ENCODE measurements at regions not wholly inside any gene's neighbourhood (a gene's known extent, or its start where the extent isn't known, plus 50 kb on each side); places are given as distances from the start of the nearest gene placed in this dataset.

DNA sequence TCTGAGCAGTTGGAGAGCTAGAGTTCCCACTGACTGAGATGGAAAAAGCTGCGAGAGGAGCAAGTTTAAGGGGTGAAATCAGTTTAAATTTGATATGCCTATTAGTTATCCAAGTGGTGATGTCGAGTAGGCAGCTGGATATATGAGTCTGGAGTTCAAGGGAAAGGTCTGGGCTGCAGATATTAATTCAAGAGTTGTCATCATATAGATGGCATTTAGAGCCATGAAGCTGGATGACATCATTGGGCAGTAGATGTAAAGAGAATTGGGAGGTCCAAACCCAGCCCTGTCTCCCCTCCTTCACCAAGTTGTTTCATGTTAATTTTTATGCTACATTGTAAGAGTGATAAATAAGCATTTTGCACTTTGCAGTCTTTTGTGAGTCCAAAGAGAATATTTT lies 898.1 kb downstream of the GALC start:
- Histone ChIP-seq H3F3A (replicated peaks; ENCODE audit: low read depth) (no peaks in the 10 kb centered on the region), H4K20me1 (replicated peaks; ENCODE audit: insufficient read depth) (no peaks in the 10 kb centered on the region), H3K27ac (ENCODE audit: low read depth) (no peak overlapping the region), H3K4me1 (ENCODE audit: insufficient read depth) (no peaks in the 10 kb centered on the region; the same call in 1 of the 2 replicates), H3K36me3 (ENCODE audit: insufficient read depth) (no peaks in the 10 kb centered on the region), H2AFZ (no peak overlapping the region), H3K4me3 (no peak overlapping the region), H3K9me2 (ENCODE audit: insufficient read depth) (no peaks in the 10 kb centered on the region), H3K79me2 (replicated peaks; ENCODE audit: insufficient read depth) (no peaks in the 10 kb centered on the region), H3K4me2 (no peak overlapping the region), H3K27me3 (ENCODE audit: insufficient read depth) (no peaks in the 10 kb centered on the region)
- Mint-ChIP-seq H3K9me3 (no peaks in the 10 kb centered on the region), H3K36me3 (ENCODE audit: low read depth) (no peaks in the 10 kb centered on the region), H3K27ac (no peak overlapping the region), H3K27me3 (ENCODE audit: insufficient read depth, low read depth, poor library complexity) (no peaks in the 10 kb centered on the region), H3K4me1 (0 out of 3 replicates have a peak, but pooled peaks cover 2% of the 10 kb centered on the region), H3K4me3 (no peak overlapping the region)
- ATAC-seq: no peak
- DNase-seq (ENCODE audit: low spot score): no peak
- TF ChIP-seq POLR2AphosphoS5 (IDR thresholded peaks at IDR 0.05; ENCODE audit: low read depth) (no peak), ZNF331 (CRISPR knock-in tag; IDR thresholded peaks at IDR 0.05; ENCODE audit: low read depth) (no peak), STAT1 (IDR thresholded peaks at IDR 0.05; ENCODE audit: unreplicated experiment) (no peak), EZH2 (IDR thresholded peaks at IDR 0.05; ENCODE audit: low read depth, unreplicated experiment) (no peak), NANOG (IDR thresholded peaks at IDR 0.05; ENCODE audit: borderline replicate concordance) (no peak), JUNB (IDR thresholded peaks at IDR 0.05; ENCODE audit: unreplicated experiment) (no peak), CREB1 (CRISPR knock-in tag; IDR thresholded peaks at IDR 0.05; ENCODE audit: low read depth) (no peak), ZNF114 (CRISPR knock-in tag; IDR thresholded peaks at IDR 0.05) (no peak), EZH2phosphoT487 (IDR thresholded peaks at IDR 0.05; ENCODE audit: unreplicated experiment) (no peak)
- TF ChIP-seq, protein P1, sequence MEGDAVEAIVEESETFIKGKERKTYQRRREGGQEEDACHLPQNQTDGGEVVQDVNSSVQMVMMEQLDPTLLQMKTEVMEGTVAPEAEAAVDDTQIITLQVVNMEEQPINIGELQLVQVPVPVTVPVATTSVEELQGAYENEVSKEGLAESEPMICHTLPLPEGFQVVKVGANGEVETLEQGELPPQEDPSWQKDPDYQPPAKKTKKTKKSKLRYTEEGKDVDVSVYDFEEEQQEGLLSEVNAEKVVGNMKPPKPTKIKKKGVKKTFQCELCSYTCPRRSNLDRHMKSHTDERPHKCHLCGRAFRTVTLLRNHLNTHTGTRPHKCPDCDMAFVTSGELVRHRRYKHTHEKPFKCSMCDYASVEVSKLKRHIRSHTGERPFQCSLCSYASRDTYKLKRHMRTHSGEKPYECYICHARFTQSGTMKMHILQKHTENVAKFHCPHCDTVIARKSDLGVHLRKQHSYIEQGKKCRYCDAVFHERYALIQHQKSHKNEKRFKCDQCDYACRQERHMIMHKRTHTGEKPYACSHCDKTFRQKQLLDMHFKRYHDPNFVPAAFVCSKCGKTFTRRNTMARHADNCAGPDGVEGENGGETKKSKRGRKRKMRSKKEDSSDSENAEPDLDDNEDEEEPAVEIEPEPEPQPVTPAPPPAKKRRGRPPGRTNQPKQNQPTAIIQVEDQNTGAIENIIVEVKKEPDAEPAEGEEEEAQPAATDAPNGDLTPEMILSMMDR (conservative IDR thresholded peaks at IDR 0.05; ENCODE audit: low read depth in 2 of 2): no peak
- TF ChIP-seq, protein P2, sequence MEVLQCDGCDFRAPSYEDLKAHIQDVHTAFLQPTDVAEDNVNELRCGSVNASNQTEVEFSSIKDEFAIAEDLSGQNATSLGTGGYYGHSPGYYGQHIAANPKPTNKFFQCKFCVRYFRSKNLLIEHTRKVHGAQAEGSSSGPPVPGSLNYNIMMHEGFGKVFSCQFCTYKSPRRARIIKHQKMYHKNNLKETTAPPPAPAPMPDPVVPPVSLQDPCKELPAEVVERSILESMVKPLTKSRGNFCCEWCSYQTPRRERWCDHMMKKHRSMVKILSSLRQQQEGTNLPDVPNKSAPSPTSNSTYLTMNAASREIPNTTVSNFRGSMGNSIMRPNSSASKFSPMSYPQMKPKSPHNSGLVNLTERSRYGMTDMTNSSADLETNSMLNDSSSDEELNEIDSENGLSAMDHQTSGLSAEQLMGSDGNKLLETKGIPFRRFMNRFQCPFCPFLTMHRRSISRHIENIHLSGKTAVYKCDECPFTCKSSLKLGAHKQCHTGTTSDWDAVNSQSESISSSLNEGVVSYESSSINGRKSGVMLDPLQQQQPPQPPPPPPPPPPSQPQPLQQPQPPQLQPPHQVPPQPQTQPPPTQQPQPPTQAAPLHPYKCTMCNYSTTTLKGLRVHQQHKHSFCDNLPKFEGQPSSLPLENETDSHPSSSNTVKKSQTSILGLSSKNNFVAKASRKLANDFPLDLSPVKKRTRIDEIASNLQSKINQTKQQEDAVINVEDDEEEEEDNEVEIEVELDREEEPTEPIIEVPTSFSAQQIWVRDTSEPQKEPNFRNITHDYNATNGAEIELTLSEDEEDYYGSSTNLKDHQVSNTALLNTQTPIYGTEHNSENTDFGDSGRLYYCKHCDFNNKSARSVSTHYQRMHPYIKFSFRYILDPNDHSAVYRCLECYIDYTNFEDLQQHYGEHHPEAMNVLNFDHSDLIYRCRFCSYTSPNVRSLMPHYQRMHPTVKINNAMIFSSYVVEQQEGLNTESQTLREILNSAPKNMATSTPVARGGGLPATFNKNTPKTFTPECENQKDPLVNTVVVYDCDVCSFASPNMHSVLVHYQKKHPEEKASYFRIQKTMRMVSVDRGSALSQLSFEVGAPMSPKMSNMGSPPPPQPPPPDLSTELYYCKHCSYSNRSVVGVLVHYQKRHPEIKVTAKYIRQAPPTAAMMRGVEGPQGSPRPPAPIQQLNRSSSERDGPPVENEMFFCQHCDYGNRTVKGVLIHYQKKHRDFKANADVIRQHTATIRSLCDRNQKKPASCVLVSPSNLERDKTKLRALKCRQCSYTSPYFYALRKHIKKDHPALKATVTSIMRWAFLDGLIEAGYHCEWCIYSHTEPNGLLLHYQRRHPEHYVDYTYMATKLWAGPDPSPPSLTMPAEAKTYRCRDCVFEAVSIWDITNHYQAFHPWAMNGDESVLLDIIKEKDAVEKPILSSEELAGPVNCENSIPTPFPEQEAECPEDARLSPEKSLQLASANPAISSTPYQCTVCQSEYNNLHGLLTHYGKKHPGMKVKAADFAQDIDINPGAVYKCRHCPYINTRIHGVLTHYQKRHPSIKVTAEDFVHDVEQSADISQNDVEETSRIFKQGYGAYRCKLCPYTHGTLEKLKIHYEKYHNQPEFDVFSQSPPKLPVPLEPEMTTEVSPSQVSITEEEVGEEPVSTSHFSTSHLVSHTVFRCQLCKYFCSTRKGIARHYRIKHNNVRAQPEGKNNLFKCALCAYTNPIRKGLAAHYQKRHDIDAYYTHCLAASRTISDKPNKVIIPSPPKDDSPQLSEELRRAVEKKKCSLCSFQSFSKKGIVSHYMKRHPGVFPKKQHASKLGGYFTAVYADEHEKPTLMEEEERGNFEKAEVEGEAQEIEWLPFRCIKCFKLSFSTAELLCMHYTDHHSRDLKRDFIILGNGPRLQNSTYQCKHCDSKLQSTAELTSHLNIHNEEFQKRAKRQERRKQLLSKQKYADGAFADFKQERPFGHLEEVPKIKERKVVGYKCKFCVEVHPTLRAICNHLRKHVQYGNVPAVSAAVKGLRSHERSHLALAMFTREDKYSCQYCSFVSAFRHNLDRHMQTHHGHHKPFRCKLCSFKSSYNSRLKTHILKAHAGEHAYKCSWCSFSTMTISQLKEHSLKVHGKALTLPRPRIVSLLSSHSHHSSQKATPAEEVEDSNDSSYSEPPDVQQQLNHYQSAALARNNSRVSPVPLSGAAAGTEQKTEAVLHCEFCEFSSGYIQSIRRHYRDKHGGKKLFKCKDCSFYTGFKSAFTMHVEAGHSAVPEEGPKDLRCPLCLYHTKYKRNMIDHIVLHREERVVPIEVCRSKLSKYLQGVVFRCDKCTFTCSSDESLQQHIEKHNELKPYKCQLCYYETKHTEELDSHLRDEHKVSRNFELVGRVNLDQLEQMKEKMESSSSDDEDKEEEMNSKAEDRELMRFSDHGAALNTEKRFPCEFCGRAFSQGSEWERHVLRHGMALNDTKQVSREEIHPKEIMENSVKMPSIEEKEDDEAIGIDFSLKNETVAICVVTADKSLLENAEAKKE (CRISPR knock-in tag; IDR thresholded peaks at IDR 0.05): no peak
- TF ChIP-seq, protein P3, sequence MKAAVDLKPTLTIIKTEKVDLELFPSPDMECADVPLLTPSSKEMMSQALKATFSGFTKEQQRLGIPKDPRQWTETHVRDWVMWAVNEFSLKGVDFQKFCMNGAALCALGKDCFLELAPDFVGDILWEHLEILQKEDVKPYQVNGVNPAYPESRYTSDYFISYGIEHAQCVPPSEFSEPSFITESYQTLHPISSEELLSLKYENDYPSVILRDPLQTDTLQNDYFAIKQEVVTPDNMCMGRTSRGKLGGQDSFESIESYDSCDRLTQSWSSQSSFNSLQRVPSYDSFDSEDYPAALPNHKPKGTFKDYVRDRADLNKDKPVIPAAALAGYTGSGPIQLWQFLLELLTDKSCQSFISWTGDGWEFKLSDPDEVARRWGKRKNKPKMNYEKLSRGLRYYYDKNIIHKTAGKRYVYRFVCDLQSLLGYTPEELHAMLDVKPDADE (IDR thresholded peaks at IDR 0.05): no peak
- TF ChIP-seq, protein P4, sequence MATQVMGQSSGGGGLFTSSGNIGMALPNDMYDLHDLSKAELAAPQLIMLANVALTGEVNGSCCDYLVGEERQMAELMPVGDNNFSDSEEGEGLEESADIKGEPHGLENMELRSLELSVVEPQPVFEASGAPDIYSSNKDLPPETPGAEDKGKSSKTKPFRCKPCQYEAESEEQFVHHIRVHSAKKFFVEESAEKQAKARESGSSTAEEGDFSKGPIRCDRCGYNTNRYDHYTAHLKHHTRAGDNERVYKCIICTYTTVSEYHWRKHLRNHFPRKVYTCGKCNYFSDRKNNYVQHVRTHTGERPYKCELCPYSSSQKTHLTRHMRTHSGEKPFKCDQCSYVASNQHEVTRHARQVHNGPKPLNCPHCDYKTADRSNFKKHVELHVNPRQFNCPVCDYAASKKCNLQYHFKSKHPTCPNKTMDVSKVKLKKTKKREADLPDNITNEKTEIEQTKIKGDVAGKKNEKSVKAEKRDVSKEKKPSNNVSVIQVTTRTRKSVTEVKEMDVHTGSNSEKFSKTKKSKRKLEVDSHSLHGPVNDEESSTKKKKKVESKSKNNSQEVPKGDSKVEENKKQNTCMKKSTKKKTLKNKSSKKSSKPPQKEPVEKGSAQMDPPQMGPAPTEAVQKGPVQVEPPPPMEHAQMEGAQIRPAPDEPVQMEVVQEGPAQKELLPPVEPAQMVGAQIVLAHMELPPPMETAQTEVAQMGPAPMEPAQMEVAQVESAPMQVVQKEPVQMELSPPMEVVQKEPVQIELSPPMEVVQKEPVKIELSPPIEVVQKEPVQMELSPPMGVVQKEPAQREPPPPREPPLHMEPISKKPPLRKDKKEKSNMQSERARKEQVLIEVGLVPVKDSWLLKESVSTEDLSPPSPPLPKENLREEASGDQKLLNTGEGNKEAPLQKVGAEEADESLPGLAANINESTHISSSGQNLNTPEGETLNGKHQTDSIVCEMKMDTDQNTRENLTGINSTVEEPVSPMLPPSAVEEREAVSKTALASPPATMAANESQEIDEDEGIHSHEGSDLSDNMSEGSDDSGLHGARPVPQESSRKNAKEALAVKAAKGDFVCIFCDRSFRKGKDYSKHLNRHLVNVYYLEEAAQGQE (IDR thresholded peaks at IDR 0.05; ENCODE audit: unreplicated experiment): no peak

All from GM23338 (cell line).